KMS-11 (cell line): ENCODE measurements at regions not wholly inside any gene's neighbourhood (a gene's known extent, or its start where the extent isn't known, plus 50 kb on each side); places are given as distances from the start of the nearest gene placed in this dataset.

Experiments used
- H2AFZ ChIP-seq: fragments of 200-600 bp; sonication (generic); 2 replicates; pipeline ENCODE4 v1.6.1; 2016; ENCODE audit warnings: antibody characterized with exemption, mixed run types, low read depth
- H3K27ac ChIP-seq: fragments of 200-600 bp; sonication (generic); 2 replicates; pipeline ENCODE4 v1.6.1; 2016; ENCODE audit warnings: mild to moderate bottlenecking, mixed run types
- H3K27me3 ChIP-seq: fragments of 200-600 bp; sonication (generic); 2 replicates; pipeline ENCODE4 v1.6.1; 2017; ENCODE audit warnings: mild to moderate bottlenecking, low read depth, mixed run types, moderate library complexity; ENCODE audit not compliant: insufficient read depth
- H3K36me3 ChIP-seq: fragments of 200-600 bp; sonication (generic); 2 replicates; pipeline ENCODE4 v1.6.1; 2017; ENCODE audit warnings: mild to moderate bottlenecking, mixed run types; ENCODE audit not compliant: insufficient read depth
- H3K4me1 ChIP-seq: fragments of 200-600 bp; sonication (generic); 2 replicates; pipeline ENCODE4 v1.6.1; 2016; ENCODE audit warnings: mild to moderate bottlenecking, low read depth, mixed run types; ENCODE audit not compliant: poor library complexity, severe bottlenecking
- H3K4me2 ChIP-seq: fragments of 200-600 bp; sonication (generic); 2 replicates; pipeline ENCODE4 v1.7.0; 2016; ENCODE audit warnings: mild to moderate bottlenecking, mixed run types
- H3K4me3 ChIP-seq: fragments of 200-600 bp; sonication (generic); IDR thresholded peaks from 2 replicates; pipeline ENCODE4 v1.6.1; 2017; ENCODE audit warnings: low read depth, low read length, mixed read lengths; ENCODE audit not compliant: insufficient read depth
- H3K79me2 ChIP-seq: fragments of 200-600 bp; sonication (generic); 2 replicates; pipeline ENCODE4 v1.6.1; 2016; ENCODE audit warnings: low read depth, mixed run types; ENCODE audit not compliant: insufficient read depth
- H3K9ac ChIP-seq: fragments of 200-600 bp; sonication (generic); 2 replicates; pipeline ENCODE4 v1.6.1; 2016; ENCODE audit warnings: mild to moderate bottlenecking, mixed run types
- H4K20me1 ChIP-seq: fragments of 200-600 bp; sonication (generic); 2 replicates; pipeline ENCODE4 v1.6.1; 2016; ENCODE audit warnings: mild to moderate bottlenecking, mixed run types; ENCODE audit not compliant: insufficient read depth
- CTCF ChIP-seq: fragments of 200-600 bp; sonication (generic); conservative IDR thresholded peaks from 2 replicates; pipeline ENCODE4 v1.6.1; 2017; ENCODE audit warnings: low read depth, mild to moderate bottlenecking, antibody characterized with exemption, low read length, moderate library complexity, mixed read lengths

DNA sequence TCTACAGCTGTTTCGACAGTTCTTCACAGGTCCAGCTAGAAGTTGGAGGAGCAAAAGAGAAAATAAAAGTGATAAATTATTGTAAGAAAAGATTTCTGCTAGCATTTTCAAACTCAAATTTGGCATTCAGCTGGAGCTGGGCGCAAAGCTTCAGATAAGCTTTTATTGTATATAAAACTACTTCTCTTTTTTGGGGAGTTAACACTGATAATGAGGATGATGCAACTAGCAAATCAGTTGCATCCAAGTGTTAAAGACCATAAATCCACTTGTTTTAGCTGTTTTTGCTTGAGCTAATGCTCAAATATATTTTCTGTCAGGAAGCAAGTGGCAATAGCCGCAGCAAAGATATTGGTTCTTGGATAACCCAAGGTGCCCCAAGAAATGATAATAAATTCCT is 127.1 kb upstream of the PKN2 start:
- no peaks in the 10 kb centered on the region for H3K79me2 ChIP-seq
- H3K4me3 ChIP-seq: no peak overlapping the region
- H3K27me3 ChIP-seq: no peaks in the 10 kb centered on the region
- no peaks in the 10 kb centered on the region for H3K36me3 ChIP-seq
- no peaks in the 10 kb centered on the region for H3K4me1 ChIP-seq
- H3K9ac ChIP-seq: no peak overlapping the region
- H3K4me2 ChIP-seq: no peak overlapping the region
- no peak for TF ChIP-seq CTCF
- H4K20me1 ChIP-seq: no peaks in the 10 kb centered on the region
- no peak overlapping the region for H3K27ac ChIP-seq
- H2AFZ ChIP-seq: no peak overlapping the region

DNA sequence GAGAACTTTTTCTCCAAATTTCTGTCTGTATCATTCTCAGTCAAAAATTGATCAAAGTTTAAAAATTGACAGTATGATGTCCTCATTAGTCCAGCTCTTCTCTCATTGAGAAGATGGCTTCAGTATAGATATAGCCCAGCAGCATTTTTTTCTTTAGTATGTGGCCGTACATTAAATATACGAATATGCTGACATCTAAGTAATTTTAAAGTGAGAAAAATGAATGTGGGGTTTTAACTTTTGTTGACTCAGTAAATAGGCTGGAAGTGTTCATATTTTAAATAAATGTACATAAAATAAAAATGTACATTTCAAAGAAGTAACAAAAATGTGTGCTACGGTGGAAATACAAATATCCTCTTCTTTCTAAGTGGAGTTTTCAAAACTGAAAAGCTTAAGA is 123.5 kb upstream of the PKN2 start:
- H2AFZ ChIP-seq: no peak overlapping the region
- H3K36me3 ChIP-seq: no peaks in the 10 kb centered on the region
- H3K4me1 ChIP-seq: no peaks in the 10 kb centered on the region
- TF ChIP-seq CTCF: no peak
- no peak overlapping the region for H3K9ac ChIP-seq
- H3K79me2 ChIP-seq: no peaks in the 10 kb centered on the region
- no peak overlapping the region for H3K4me2 ChIP-seq
- no peak overlapping the region for H3K4me3 ChIP-seq
- no peak overlapping the region for H3K27ac ChIP-seq
- no peaks in the 10 kb centered on the region for H4K20me1 ChIP-seq
- H3K27me3 ChIP-seq: no peaks in the 10 kb centered on the region

DNA sequence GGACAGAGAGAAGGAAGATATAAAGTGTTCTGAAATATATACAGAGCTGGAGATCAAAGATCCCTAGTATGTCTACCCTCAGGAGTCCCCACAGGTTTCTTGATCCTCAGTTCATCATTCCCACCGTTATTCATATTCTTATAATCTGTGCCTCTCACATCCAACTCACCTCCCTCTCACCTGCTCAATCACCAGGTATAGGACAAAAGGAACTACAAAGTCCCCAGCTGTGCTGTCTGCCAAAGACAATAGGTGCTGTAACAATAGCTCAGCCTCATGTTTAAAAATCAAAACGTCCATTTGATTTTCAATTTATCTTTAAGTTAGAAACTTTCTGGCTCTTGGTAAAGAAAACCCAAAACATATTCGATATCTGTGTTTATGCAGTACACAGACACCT is 121.1 kb upstream of the PKN2 start:
- no peak overlapping the region for H2AFZ ChIP-seq
- H3K36me3 ChIP-seq: no peaks in the 10 kb centered on the region
- H4K20me1 ChIP-seq: no peaks in the 10 kb centered on the region
- no peak overlapping the region for H3K27ac ChIP-seq
- no peak overlapping the region for H3K9ac ChIP-seq
- H3K4me2 ChIP-seq: no peak overlapping the region
- no peaks in the 10 kb centered on the region for H3K27me3 ChIP-seq
- no peak for TF ChIP-seq CTCF
- no peak overlapping the region for H3K4me3 ChIP-seq
- no peaks in the 10 kb centered on the region for H3K4me1 ChIP-seq
- no peaks in the 10 kb centered on the region for H3K79me2 ChIP-seq

DNA sequence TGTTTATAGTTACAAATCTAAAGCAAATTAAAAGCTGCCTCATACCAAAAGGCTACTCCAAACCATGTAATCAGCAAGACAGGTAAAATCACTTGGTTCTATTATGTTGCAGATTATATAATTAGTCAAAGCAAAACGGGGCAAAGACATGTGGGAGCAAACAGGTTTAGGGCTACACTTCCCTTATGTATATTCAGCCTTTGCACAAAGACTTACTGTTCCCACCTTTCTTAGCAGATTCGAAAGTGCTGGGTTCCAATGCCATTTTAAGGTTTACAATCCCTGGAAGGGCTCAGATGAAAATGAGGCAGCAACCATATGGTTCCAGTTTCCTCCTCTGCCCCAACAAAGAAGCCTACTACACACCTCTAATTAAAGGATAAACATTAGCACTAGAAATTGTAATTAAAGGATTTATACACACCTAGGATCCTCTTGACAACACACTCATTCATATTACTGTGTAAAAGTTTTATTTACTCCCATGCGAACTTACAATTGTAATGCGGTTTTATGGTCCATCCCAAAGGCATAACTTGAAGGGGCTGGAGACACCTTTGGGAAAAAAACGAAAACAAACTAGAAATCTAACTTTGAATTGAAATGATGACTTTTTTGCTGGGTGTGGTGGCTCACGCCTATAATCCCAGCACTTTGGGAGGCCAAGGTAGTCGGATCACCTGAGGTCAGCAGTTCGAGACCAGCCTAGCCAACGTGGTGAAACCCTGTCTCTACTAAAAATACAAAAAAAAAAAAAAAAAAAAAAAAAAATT is 117.3 kb upstream of the PKN2 start:
- no peak overlapping the region for H3K4me3 ChIP-seq
- no peaks in the 10 kb centered on the region for H3K79me2 ChIP-seq
- no peak overlapping the region for H2AFZ ChIP-seq
- H3K4me2 ChIP-seq: no peak overlapping the region
- no peak overlapping the region for H3K9ac ChIP-seq
- no peaks in the 10 kb centered on the region for H3K36me3 ChIP-seq
- H3K27ac ChIP-seq: no peak overlapping the region
- no peaks in the 10 kb centered on the region for H3K4me1 ChIP-seq
- no peaks in the 10 kb centered on the region for H3K27me3 ChIP-seq
- no peaks in the 10 kb centered on the region for H4K20me1 ChIP-seq
- TF ChIP-seq CTCF: no peak
